K562 (cell line): ENCODE measurements at regions not wholly inside any gene's neighbourhood (a gene's known extent, or its start where the extent isn't known, plus 50 kb on each side); places are given as distances from the start of the nearest gene placed in this dataset.

Source experiments
- ATAC-seq: fragments of 200-7000 bp; cut with Tn5 transposase; 3 replicates; pipeline ENCODE4 v1.9.1; 2020; ENCODE audit warnings: moderate library complexity
- BruUV-seq: library from RNA; stranded (reverse); fragments of 400-500 nt; replicated peaks from 2 replicates; lab custom pipeline; 2021; lab: Mats Ljungman, UMichigan
- CTCF ChIA-PET: fragments of 300-600 bp; formaldehyde crosslinking; extraction: SDS; loops from one replicate; lab custom pipeline; 2021; ENCODE audit warnings: low intra/inter-chr PET ratio; lab: Yijun Ruan, JAX
- POLR2A ChIA-PET: fragments of 300-600, 350-650 bp; sonication (Branson Sonifier 250); formaldehyde crosslinking; extraction: SDS; loops from one replicate; lab custom pipeline; 2021; ENCODE audit warnings: antibody characterized with exemption, inconsistent platforms; lab: Yijun Ruan, JAX
- DNase-seq, 4 experiments: peaks; one replicate each; pipeline versions ENCODE4 v3.0.0 to v3.0.0-alpha.2; 2011 to 2018; ENCODE audit warnings: low spot score in 3 of 4, mixed read lengths in 3 of 4; ENCODE audit errors: extremely low read depth in 1 of 4
- FAIRE-seq: peaks from 2 replicates; lab custom pipeline; 2011; peaks lifted over from hg19 to GRCh38; lab: Jason Lieb, UNC
- H2AFZ ChIP-seq: 2 replicates; pipeline ENCODE4 v1.6.0; 2011; ENCODE audit warnings: low read depth, low read length, control low read depth, inconsistent platforms
- H3K27ac ChIP-seq: fragments of 200-600 bp; 3 replicates; pipeline ENCODE4 v1.8.0; 2011; ENCODE audit warnings: low read depth, mild to moderate bottlenecking, control low read depth, inconsistent platforms, low read length, moderate library complexity, mixed read lengths; ENCODE audit errors: extremely low read depth
- H3K27me3 ChIP-seq, 2 experiments: fragments of 300-600 bp in 1 of 2; 2 replicates in 1 of 2; 3 replicates in 1 of 2; pipeline versions ENCODE4 v1.6.0 to v1.8.0; 2011; ENCODE audit warnings: inconsistent platforms in 2 of 2, low read length in 2 of 2, mild to moderate bottlenecking in 1 of 2, mixed read lengths in 1 of 2, moderate library complexity in 1 of 2; ENCODE audit not compliant: control insufficient read depth in 2 of 2, insufficient read depth in 2 of 2
- H3K36me3 ChIP-seq: fragments of 300-600 bp; 3 replicates; pipeline ENCODE4 v1.8.0; 2011; ENCODE audit warnings: mild to moderate bottlenecking, low read length, inconsistent platforms; ENCODE audit not compliant: control insufficient read depth, insufficient read depth
- H3K4me1 ChIP-seq, 2 experiments: fragments of 200-600 bp in 1 of 2; replicated peaks in 1 of 2; 2 replicates in 1 of 2; 3 replicates in 1 of 2; pipeline versions ENCODE4 v1.5.1 to v1.8.0; 2011; ENCODE audit warnings: inconsistent platforms in 2 of 2, low read length in 2 of 2, mild to moderate bottlenecking in 1 of 2, mixed read lengths in 1 of 2, moderate library complexity in 1 of 2; ENCODE audit not compliant: control insufficient read depth in 2 of 2, insufficient read depth in 2 of 2
- H3K4me2 ChIP-seq: 2 replicates; pipeline ENCODE4 v1.6.1; 2011; ENCODE audit warnings: low read length, control low read depth, inconsistent platforms, mixed read lengths; ENCODE audit not compliant: insufficient read depth
- H3K4me3 ChIP-seq: fragments of 200-600 bp; sonication (generic), shearing (Covaris generic); 2 replicates; pipeline ENCODE4 v1.5.1; 2016; ENCODE audit warnings: control low read depth, inconsistent platforms
- H3K79me2 ChIP-seq: fragments of 200-600 bp; 3 replicates; pipeline ENCODE4 v1.8.0; 2011; ENCODE audit warnings: low read length, inconsistent platforms; ENCODE audit not compliant: control insufficient read depth, insufficient read depth
- H3K9ac ChIP-seq, 2 experiments: 2 replicates each; pipeline versions ENCODE4 v1.6.0 to v1.6.1; 2011; ENCODE audit warnings: low read depth in 2 of 2, low read length in 2 of 2, control low read depth in 1 of 2, inconsistent platforms in 1 of 2, mild to moderate bottlenecking in 1 of 2, mixed read lengths in 1 of 2; ENCODE audit not compliant: insufficient read depth in 1 of 2
- H3K9me1 ChIP-seq: one replicate; pipeline ENCODE4 v1.6.0; 2011; ENCODE audit warnings: inconsistent platforms, mild to moderate bottlenecking, low read length, moderate library complexity; ENCODE audit not compliant: control insufficient read depth, insufficient read depth
- H3K9me3 ChIP-seq: replicated peaks from 2 replicates; pipeline ENCODE4 v1.5.1; 2011; ENCODE audit warnings: low read depth, low read length, inconsistent platforms; ENCODE audit not compliant: control insufficient read depth, insufficient read depth
- H4K20me1 ChIP-seq: replicated peaks from 2 replicates; pipeline ENCODE4 v1.6.1; 2011; ENCODE audit warnings: low read length, inconsistent platforms, mixed read lengths; ENCODE audit not compliant: control insufficient read depth, insufficient read depth
- ATF1 ChIP-seq, 2 experiments: fragments of 450-650 bp in 1 of 2; IDR thresholded peaks; 2 replicates each; pipeline ENCODE4 v1.6.1; 2016; ENCODE audit warnings: missing compliant biosample characterization in 1 of 2, missing genetic modification characterization in 1 of 2
- CBFA2T2 ChIP-seq: fragments of 450-650 bp; conservative IDR thresholded peaks from 2 replicates; pipeline ENCODE4 v1.6.1; 2017; ENCODE audit warnings: mild to moderate bottlenecking
- CGGBP1 ChIP-seq: fragments of 250-450 bp; sonication (Bioruptor Pico); IDR thresholded peaks from 2 replicates; pipeline ENCODE4 v1.9.0; 2021; ENCODE audit warnings: mild to moderate bottlenecking
- E2F6 ChIP-seq, 2 experiments: IDR thresholded peaks; 2 replicates each; pipeline ENCODE4 v1.6.1; 2011; ENCODE audit warnings: borderline replicate concordance in 1 of 2, control low read depth in 1 of 2, low read depth in 1 of 2, low read length in 1 of 2, mild to moderate bottlenecking in 1 of 2, mixed read lengths in 1 of 2, moderate library complexity in 1 of 2; ENCODE audit not compliant: insufficient read depth in 1 of 2, insufficient read length in 1 of 2, poor library complexity in 1 of 2, severe bottlenecking in 1 of 2; ENCODE audit errors: extremely low read depth in 1 of 2
- FOXA3 ChIP-seq, 2 experiments: fragments of 450-650 bp in 1 of 2; sonication (generic) in 1 of 2; formaldehyde crosslinking; IDR thresholded peaks in 1 of 2; conservative IDR thresholded peaks in 1 of 2; 2 replicates each; pipeline versions ENCODE4 v1.4.0 to v1.8.0; 2020 to 2022; ENCODE audit warnings: mild to moderate bottlenecking in 2 of 2, missing genetic modification reagents in 1 of 2
- ILK ChIP-seq: fragments of 450-650 bp; IDR thresholded peaks from 2 replicates; pipeline ENCODE4 v1.6.1; 2016; ENCODE audit warnings: missing genetic modification characterization, low read depth, mild to moderate bottlenecking, missing compliant biosample characterization, moderate library complexity, borderline replicate concordance
- L3MBTL2 ChIP-seq: fragments of 450-650 bp; IDR thresholded peaks from 2 replicates; pipeline ENCODE4 v1.6.1; 2016; ENCODE audit warnings: mild to moderate bottlenecking, moderate library complexity
- POLR2G ChIP-seq: fragments of 200-400 bp; formaldehyde crosslinking; IDR thresholded peaks from 2 replicates; pipeline ENCODE4 v1.6.1; 2017; ENCODE audit warnings: low read depth, mild to moderate bottlenecking, antibody characterized with exemption, low read length, moderate library complexity
- STAG1 ChIP-seq: sonication (generic); formaldehyde crosslinking; IDR thresholded peaks from 2 replicates; pipeline ENCODE4 v1.5.0; 2020; ENCODE audit warnings: missing genetic modification reagents, borderline replicate concordance
- ZNF639 ChIP-seq, 2 experiments: fragments of 200-800 bp in 1 of 2; sonication (Bioruptor generic) in 1 of 2; sonication (generic) in 1 of 2; formaldehyde crosslinking in 1 of 2; IDR thresholded peaks in 1 of 2; conservative IDR thresholded peaks in 1 of 2; 2 replicates each; pipeline versions ENCODE4 v1.5.0 to v1.6.1; 2016 to 2020; ENCODE audit warnings: missing compliant biosample characterization in 1 of 2, missing genetic modification characterization in 1 of 2, missing genetic modification reagents in 1 of 2
- WGBS: fragments of 100-300 bp; shearing (Covaris generic); methylation state at CpG from one replicate; pipeline ENCODE4 v1.1.6; 2016; ENCODE audit warnings: low coverage, mixed read lengths; ENCODE audit not compliant: insufficient coverage; ENCODE audit errors: missing lambda C conversion rate; 5-methylcytosine and 5-hydroxymethylcytosine counted together
- in situ Hi-C: fragments of 300-500 bp; cut with MboI; formaldehyde crosslinking; loops from 4 replicates; pipeline ENCODE4 v1.15.0; 2018; ENCODE audit warnings: inconsistent platforms, mixed read lengths
- intact Hi-C: fragments of 100-400 bp; cut with micrococcal nuclease; formaldehyde crosslinking; loops from 2 replicates; pipeline ENCODE4 v1.14.2; 2022
- TF ChIP-seq, protein P1 (sequence below): sonication (generic); formaldehyde crosslinking; IDR thresholded peaks from 2 replicates; pipeline ENCODE4 v1.8.1; 2023; ENCODE audit warnings: mild to moderate bottlenecking, missing genetic modification reagents

- TF ChIP-seq ILK, result no peak
- no peak for TF ChIP-seq E2F6 (IDR thresholded peaks at IDR 0.05; ENCODE audit: borderline replicate concordance in 1 of 2, extremely low read depth in 1 of 2, insufficient read depth in 1 of 2, insufficient read length in 1 of 2, low read depth in 1 of 2, low read length in 1 of 2, poor library complexity in 1 of 2, severe bottlenecking in 1 of 2)
Measured at GRCh38 chr16:85490407-85491057, 122.6 kb upstream of the GSE1 start (continued).

DNA sequence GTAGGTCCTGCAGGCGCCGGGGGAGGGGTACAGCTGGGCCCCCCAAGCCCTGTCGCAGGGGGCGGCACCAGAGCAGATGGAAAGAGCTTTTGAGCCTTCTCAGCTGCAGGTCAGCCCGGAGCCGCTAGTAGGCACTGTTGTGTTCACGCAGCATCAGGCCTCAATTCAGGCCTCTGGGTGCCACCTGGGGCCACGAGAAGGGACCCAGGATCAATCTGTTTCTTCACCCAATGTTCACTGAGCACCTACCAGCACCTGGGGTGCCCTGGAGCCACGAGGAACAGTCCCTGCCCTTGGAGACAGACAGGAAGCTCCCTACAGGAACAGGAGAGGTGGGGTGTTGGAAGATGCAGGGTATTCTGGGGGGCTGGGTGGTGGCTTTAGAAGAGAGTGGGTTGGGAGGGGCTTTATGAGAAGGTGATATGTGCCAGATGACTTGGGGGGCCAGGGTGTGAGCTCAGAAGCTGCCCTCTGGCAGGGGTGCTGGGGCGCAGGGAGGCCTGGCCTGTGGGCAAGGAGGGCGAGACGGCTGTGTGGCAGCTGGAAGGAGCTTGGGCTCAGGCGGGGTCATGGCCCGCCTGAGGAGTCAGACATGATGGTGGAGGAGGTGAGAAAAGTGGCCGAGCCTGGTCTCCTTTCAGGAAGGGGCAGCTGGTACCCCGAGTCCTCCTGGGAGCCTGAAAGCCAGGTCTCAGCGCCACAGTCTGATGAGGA lies 121.9 kb upstream of the GSE1 start:
- WGBS, result 46% methylated on average over 17 of the region's 17 CpGs
- CTCF ChIA-PET, result interaction anchor here (0.7 to 1.8 kb wide), 4 partner anchors 52 to 119 kb away, joined by 3 to 6 read pairs (median 5); no protein-coding TSS in a partner anchor
- DNase-seq, result peak; percentile 75 to 84 (median 80)
- peak overlapping the region; percentile 11; the same call in 1 of the 3 replicates for H3K27ac ChIP-seq
- no peaks in the 10 kb centered on the region for H3K27me3 ChIP-seq
- no peaks in the 10 kb centered on the region for H3K9me1 ChIP-seq
- peaks cover 34% of the 10 kb centered on the region for H3K79me2 ChIP-seq
- no peak overlapping the region for H2AFZ ChIP-seq
- in situ Hi-C loops (no loop called here), intact Hi-C loops (loop anchor here (1.0 to 2.0 kb wide), 2 partner anchors 62 to 116 kb away; no protein-coding TSS in a partner anchor)
- H3K4me3 ChIP-seq, result no peak overlapping the region
- peak overlapping the region in 1 of 2 experiments; percentile 15; a peak in 2 of 4 replicates for H3K9ac ChIP-seq
- peak; percentile 90 for FAIRE-seq
- peak; percentile 88 for ATAC-seq
- peaks cover 8% of the 10 kb centered on the region for H4K20me1 ChIP-seq
- peaks cover 3% of the 10 kb centered on the region; the same call in 1 of the 3 replicates for H3K36me3 ChIP-seq
- no TSS peak for BruUV-seq
- no peak overlapping the region for H3K4me2 ChIP-seq
- H3K9me3 ChIP-seq, result no peaks in the 10 kb centered on the region
- POLR2A ChIA-PET, result interaction anchor here (0.6 to 1.4 kb wide), 7 partner anchors 11 to 144 kb away, joined by 3 to 9 read pairs (median 3); no protein-coding TSS in a partner anchor
- peaks cover 18 to 54% of the 10 kb centered on the region in 2 experiments for H3K4me1 ChIP-seq
- TF ChIP-seq POLR2G, result 0 out of 2 replicates have a peak, but pooled peaks have one; percentile 35
- no peak; a peak in 1 of 4 replicates for TF ChIP-seq FOXA3 (CRISPR knock-in tag; conservative IDR thresholded peaks at IDR 0.05 in 1 of 2, IDR thresholded peaks at IDR 0.05 in 1 of 2)
- TF ChIP-seq, protein P1, sequence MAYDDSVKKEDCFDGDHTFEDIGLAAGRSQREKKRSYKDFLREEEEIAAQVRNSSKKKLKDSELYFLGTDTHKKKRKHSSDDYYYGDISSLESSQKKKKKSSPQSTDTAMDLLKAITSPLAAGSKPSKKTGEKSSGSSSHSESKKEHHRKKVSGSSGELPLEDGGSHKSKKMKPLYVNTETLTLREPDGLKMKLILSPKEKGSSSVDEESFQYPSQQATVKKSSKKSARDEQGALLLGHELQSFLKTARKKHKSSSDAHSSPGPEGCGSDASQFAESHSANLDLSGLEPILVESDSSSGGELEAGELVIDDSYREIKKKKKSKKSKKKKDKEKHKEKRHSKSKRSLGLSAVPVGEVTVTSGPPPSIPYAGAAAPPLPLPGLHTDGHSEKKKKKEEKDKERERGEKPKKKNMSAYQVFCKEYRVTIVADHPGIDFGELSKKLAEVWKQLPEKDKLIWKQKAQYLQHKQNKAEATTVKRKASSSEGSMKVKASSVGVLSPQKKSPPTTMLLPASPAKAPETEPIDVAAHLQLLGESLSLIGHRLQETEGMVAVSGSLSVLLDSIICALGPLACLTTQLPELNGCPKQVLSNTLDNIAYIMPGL (CRISPR knock-in tag), result no peak
- TF ChIP-seq CBFA2T2, result no peak
- TF ChIP-seq STAG1 (CRISPR knock-in tag), result peak; percentile 47; the same call in 1 of the 2 replicates
- no peak for TF ChIP-seq CGGBP1 (CRISPR knock-in tag)
- TF ChIP-seq ZNF639 (CRISPR knock-in tag; conservative IDR thresholded peaks at IDR 0.05 in 1 of 2, IDR thresholded peaks at IDR 0.05 in 1 of 2), result no peak
- 0 out of 2 replicates have a peak, but pooled peaks have one; percentile 15 for TF ChIP-seq L3MBTL2
- TF ChIP-seq ATF1 (CRISPR knock-in tag; IDR thresholded peaks at IDR 0.05), result no peak
- 0 out of 2 replicates have a peak, but pooled peaks have one; percentile 26 for TF ChIP-seq ATF1 (tag; IDR thresholded peaks at IDR 0.05)
